Right atrium auricular region (tissue), 2 donors: ENCODE measurements at regions not wholly inside any gene's neighbourhood (a gene's known extent, or its start where the extent isn't known, plus 50 kb on each side); places are given as distances from the start of the nearest gene placed in this dataset.
A peak's percentile ranks its signal among the peaks of the same experiment; 100 is the strongest.

Experiments used
- DNase-seq: peaks from one replicate; pipeline ENCODE4 v3.0.0-alpha.2; 2019; ENCODE audit warnings: low spot score
- H3K27ac ChIP-seq, 2 donors: fragments of 200-600 bp; sonication (generic); 1 replicate in 1 of 2; 2 replicates in 1 of 2; pipeline ENCODE4 v1.5.1; 2016 to 2019
- H3K27me3 ChIP-seq, 2 donors: fragments of 200-600 bp; sonication (generic); one replicate each; pipeline versions ENCODE4 v1.5.1 to v1.6.0; 2017 to 2019
- H3K36me3 ChIP-seq: fragments of 200-600 bp; sonication (generic); one replicate; pipeline ENCODE4 v1.5.1; 2016
- H3K4me1 ChIP-seq, 2 donors: fragments of 200-600 bp; sonication (generic); one replicate each; pipeline versions ENCODE4 v1.5.1 to v1.6.0; 2017 to 2019
- H3K4me3 ChIP-seq, 2 donors: fragments of 200-600 bp; sonication (generic); 1 replicate in 1 of 2; 2 replicates in 1 of 2; pipeline ENCODE4 v1.5.1; 2017 to 2019; ENCODE audit warnings: mild to moderate bottlenecking in 1 of 2, moderate library complexity in 1 of 2
- H3K9me3 ChIP-seq, 2 donors: fragments of 200-600 bp; sonication (generic); one replicate each; pipeline ENCODE4 v1.5.1; 2019
- TF ChIP-seq, protein P1 (sequence below), 2 donors: fragments of 200-600 bp; sonication (generic); IDR thresholded peaks; one replicate each; pipeline ENCODE4 v1.5.1; 2019; ENCODE audit warnings: antibody characterized with exemption in 2 of 2

DNA sequence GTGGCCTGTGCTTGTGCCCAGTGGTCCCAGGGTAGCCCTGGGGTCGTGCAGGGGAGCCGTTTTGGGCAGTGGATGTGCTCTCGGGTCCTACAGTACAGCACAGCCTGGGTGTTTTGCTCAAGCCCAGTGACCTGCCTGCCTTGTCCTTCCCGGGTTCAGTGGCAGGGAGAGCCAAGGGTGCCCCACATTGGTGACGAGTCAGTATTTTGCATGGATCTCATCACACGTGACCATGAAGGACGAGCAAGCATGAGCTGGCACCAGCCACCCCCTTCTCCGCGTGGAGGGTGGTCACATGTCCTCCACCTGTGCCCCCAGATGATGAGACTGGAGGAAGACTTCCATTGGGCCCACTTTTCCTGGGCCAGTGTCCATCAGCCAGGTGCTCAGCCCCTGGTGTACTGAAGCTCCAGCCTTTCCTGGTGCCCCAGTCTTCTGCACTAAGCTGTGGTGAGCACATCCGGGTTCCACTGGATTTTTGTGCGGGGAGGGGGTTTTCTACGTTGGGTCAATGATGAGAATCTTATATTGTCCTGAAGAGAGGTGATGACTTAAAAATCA lies 197.5 kb downstream of the UBE3A start:
- no peak overlapping the region for H3K4me3 ChIP-seq
- no peaks in the 10 kb centered on the region for H3K36me3 ChIP-seq
- TF ChIP-seq, protein P1, sequence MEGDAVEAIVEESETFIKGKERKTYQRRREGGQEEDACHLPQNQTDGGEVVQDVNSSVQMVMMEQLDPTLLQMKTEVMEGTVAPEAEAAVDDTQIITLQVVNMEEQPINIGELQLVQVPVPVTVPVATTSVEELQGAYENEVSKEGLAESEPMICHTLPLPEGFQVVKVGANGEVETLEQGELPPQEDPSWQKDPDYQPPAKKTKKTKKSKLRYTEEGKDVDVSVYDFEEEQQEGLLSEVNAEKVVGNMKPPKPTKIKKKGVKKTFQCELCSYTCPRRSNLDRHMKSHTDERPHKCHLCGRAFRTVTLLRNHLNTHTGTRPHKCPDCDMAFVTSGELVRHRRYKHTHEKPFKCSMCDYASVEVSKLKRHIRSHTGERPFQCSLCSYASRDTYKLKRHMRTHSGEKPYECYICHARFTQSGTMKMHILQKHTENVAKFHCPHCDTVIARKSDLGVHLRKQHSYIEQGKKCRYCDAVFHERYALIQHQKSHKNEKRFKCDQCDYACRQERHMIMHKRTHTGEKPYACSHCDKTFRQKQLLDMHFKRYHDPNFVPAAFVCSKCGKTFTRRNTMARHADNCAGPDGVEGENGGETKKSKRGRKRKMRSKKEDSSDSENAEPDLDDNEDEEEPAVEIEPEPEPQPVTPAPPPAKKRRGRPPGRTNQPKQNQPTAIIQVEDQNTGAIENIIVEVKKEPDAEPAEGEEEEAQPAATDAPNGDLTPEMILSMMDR (IDR thresholded peaks at IDR 0.05): no peak
- H3K4me1 ChIP-seq: no peaks in the 10 kb centered on the region
- H3K27me3 ChIP-seq: no peaks in the 10 kb centered on the region
- H3K27ac ChIP-seq: no peak overlapping the region
- no peak for DNase-seq
- H3K9me3 ChIP-seq: no peaks in the 10 kb centered on the region

DNA sequence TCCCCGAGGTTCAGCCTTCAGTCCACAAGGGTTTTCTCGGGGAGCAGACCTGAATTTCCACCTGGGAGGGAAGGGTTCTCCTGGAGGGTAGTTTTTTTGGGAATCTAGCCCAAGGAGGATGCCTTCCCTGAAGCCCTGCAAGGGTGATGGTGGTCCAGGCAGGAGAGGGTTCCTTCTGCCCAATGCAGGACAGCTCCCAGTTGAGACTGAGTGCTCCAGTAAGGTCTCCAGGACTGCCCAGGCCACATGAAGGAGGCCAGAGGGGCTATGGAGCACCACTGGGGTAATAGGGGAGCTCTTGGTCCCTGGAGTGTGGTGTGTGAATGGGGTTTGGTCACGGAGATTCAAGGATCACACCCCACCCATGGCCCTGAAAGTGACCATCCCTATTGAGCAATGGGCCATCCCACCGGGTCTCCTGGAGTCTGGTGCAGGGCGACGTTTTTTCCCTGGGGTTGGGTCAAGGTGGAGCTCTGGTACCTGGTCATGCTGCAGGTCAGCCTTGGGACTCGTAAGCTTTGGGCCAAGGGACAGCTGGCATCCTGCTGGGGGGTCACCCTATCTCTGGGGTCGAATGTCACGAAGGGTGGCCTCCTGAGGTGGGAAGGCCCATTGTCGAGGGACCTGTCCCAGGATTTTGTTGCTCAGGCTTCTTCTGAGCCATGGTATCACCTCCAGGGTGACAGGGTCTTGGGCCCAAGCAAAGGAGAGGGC lies 196.5 kb downstream of the UBE3A start:
- Histone ChIP-seq H3K27ac (no peak overlapping the region), H3K4me1 (no peaks in the 10 kb centered on the region), H3K9me3 (no peaks in the 10 kb centered on the region), H3K27me3 (no peaks in the 10 kb centered on the region), H3K4me3 (no peak overlapping the region), H3K36me3 (no peaks in the 10 kb centered on the region)
- DNase-seq: peak; percentile 32
- TF ChIP-seq, protein P1 (IDR thresholded peaks at IDR 0.05): no peak

DNA sequence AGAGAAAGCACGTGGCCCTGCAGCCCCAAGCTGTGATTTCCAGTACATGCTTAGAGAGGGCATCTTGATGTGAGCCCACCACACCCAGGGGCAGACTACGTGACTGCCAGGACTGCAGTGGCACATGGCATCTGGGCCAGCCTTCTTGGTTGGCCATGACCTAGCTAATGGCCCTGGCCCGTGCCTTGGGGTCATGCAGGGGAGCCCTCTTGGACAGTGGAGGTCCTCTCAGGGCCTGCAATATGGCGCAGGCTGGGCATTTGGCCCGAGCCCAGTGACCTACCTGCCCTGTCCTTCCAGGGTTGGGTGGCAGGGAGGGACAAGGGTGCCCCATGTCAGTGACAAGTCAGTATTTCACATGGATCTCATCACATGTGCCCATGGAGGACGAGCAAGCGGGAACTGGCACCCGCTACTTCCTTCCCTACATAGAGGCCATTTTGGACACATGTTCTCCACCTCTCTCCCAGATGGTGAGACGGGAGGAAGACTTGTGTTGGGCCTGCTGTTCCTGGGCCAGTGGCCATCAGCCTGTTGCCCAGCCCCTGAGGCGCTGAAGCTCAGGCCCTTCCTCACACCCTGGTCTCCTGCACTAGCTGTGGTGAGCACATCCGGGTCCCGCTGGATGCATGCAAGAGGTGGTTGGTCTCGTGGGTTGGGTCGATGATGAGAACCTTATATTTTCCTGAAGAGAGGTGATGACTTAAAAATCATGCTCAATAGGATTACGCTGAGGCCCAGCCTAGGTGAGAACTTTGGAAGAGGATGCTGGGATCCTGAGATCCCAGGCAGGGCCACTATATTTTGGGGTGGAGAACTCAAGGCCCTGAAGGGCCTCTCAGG lies 195.6 kb downstream of the UBE3A start:
- Histone ChIP-seq H3K27ac (no peak overlapping the region), H3K27me3 (no peaks in the 10 kb centered on the region), H3K4me3 (no peak overlapping the region), H3K36me3 (no peaks in the 10 kb centered on the region), H3K4me1 (no peaks in the 10 kb centered on the region), H3K9me3 (no peaks in the 10 kb centered on the region)
- peak; percentile 40 for DNase-seq
- TF ChIP-seq, protein P1 (IDR thresholded peaks at IDR 0.05): no peak

DNA sequence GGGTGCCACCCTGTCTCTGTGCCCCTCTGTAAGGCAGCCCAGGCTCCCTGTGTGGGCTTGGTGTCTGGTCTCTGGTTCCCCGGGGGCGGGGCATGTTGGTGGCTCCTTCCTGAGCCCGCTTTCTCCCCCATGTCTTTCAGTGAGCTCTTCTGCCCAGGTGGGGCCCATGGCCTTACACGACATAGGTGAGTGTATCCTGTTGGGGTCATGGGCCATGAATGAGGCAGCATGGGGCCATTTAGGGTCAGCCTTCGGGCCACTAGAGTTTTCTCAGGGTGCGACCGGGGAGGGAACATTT lies 195.1 kb downstream of the UBE3A start:
- H3K4me3 ChIP-seq: no peak overlapping the region
- H3K36me3 ChIP-seq: no peaks in the 10 kb centered on the region
- H3K4me1 ChIP-seq: no peaks in the 10 kb centered on the region
- H3K27me3 ChIP-seq: no peaks in the 10 kb centered on the region
- peak; percentile 43 for DNase-seq
- no peak overlapping the region for H3K27ac ChIP-seq
- TF ChIP-seq, protein P1 (IDR thresholded peaks at IDR 0.05): no peak
- H3K9me3 ChIP-seq: no peaks in the 10 kb centered on the region

DNA sequence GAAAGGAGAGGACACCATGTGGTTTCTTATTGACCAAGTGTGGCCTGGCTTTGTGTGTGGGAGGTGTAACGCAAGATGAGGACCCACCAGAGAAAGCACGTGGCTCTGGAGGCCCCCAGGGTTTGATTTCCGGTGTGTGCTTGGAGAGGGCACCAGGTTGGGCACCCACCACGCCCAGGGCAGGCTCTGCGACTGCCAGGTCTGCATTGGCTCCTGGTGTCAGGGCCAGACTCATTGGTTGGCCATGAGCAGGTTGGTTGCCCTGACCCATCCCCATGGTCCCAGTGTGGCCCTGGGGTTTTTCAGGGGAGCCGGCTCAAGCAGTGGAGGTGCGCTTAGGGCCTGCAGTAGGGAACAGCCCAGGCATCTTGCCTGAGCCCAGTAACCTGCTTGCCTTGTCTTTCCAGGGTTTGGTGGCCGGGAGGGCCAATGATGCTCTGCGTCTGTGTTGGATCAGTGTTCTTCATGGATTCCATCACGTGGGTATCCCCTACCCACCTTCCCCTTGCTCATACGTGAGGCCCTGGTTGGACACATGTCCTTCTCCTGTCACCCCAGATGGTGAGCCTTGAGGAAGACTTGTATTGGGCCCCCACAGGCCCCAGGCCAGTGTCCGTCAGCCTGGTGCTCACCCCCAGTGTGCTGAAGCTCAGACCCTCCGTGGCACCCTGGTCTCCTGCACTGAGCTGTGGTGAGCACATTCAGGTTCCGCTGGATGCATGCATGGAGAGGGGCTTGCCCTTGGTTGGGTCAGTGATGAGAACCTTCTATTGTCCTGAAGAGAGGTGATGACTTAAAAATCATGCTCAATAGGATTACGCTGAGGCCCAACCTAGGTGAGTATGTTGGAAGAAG lies 193.9 kb downstream of the UBE3A start:
- peak; percentile 34 for DNase-seq
- Histone ChIP-seq H3K27me3 (no peaks in the 10 kb centered on the region), H3K4me1 (no peaks in the 10 kb centered on the region), H3K27ac (no peak overlapping the region), H3K4me3 (no peak overlapping the region), H3K9me3 (no peaks in the 10 kb centered on the region), H3K36me3 (no peaks in the 10 kb centered on the region)
- TF ChIP-seq, protein P1 (IDR thresholded peaks at IDR 0.05): no peak
